WTC11 (cell line): ENCODE measurements at regions not wholly inside any gene's neighbourhood (a gene's known extent, or its start where the extent isn't known, plus 50 kb on each side); places are given as distances from the start of the nearest gene placed in this dataset.

Experiments
- ELF4 ChIP-seq: sonication (generic); formaldehyde crosslinking; IDR thresholded peaks from 2 replicates; pipeline ENCODE4 v1.8.1; 2022; ENCODE audit warnings: low read depth, mild to moderate bottlenecking, moderate library complexity, missing genetic modification reagents
- FOXJ3 ChIP-seq: sonication (generic); formaldehyde crosslinking; IDR thresholded peaks from 2 replicates; pipeline ENCODE4 v1.9.0; 2021; ENCODE audit warnings: missing genetic modification reagents, mild to moderate bottlenecking, borderline replicate concordance
- GABPB1 ChIP-seq: sonication (generic); formaldehyde crosslinking; IDR thresholded peaks from 2 replicates; pipeline ENCODE4 v1.8.1; 2023; ENCODE audit warnings: mild to moderate bottlenecking, missing genetic modification reagents
- JUN ChIP-seq: sonication (generic); formaldehyde crosslinking; IDR thresholded peaks from 2 replicates; pipeline ENCODE4 v1.8.0; 2023; ENCODE audit warnings: mild to moderate bottlenecking, missing genetic modification reagents
- TF ChIP-seq, protein P1 (sequence below): fragments of 200-600 bp; IDR thresholded peaks from 2 replicates; pipeline ENCODE4 v1.8.0; 2022; ENCODE audit warnings: antibody characterized with exemption
- TF ChIP-seq, protein P2 (sequence below): sonication (generic); formaldehyde crosslinking; IDR thresholded peaks from 2 replicates; pipeline ENCODE4 v1.8.0; 2022; ENCODE audit warnings: mild to moderate bottlenecking, missing genetic modification reagents
- TF ChIP-seq, protein P3 (sequence below): sonication (generic); formaldehyde crosslinking; IDR thresholded peaks from 2 replicates; pipeline ENCODE4 v1.8.1; 2023; ENCODE audit warnings: mild to moderate bottlenecking, missing genetic modification reagents, moderate library complexity
- TF ChIP-seq, protein P4 (sequence below): sonication (generic); formaldehyde crosslinking; IDR thresholded peaks from 2 replicates; pipeline ENCODE4 v1.8.0; 2022; ENCODE audit warnings: mild to moderate bottlenecking, missing genetic modification reagents
- TF ChIP-seq, protein P5 (sequence below): sonication (generic); formaldehyde crosslinking; IDR thresholded peaks from 2 replicates; pipeline ENCODE4 v1.8.1; 2023; ENCODE audit warnings: mild to moderate bottlenecking, missing genetic modification reagents, moderate library complexity
- TF ChIP-seq, protein P6 (sequence below): sonication (generic); formaldehyde crosslinking; IDR thresholded peaks from 2 replicates; pipeline ENCODE4 v1.8.1; 2023; ENCODE audit warnings: mild to moderate bottlenecking, moderate library complexity, missing genetic modification reagents
- TF ChIP-seq, protein P7 (sequence below): sonication (generic); formaldehyde crosslinking; IDR thresholded peaks from 2 replicates; pipeline ENCODE4 v1.8.0; 2022; ENCODE audit warnings: mild to moderate bottlenecking, missing genetic modification reagents
- TF ChIP-seq, protein P8 (sequence below): sonication (generic); formaldehyde crosslinking; IDR thresholded peaks from 2 replicates; pipeline ENCODE4 v1.8.0; 2023; ENCODE audit warnings: missing genetic modification reagents, mild to moderate bottlenecking, borderline replicate concordance

DNA sequence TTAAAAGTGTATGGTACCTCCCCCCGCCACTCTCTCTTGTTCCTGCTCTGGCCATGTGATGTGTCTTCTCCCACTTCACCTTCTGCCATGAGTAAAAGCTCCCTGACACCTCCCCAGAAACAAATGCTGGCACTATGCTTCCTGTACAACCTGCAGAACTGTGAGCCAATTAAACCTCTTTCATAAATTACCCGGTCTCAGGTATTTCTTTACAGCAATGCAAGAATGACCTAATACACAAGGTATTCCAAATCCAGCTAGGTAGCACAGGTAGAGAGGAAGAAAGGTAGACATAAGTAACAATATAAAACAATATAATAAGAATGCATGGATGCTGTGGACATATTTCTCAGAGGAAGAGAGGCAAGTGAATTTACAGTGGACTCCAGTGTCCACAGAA, 394.1 kb upstream of the ARID1B start:
- TF ChIP-seq, protein P1, sequence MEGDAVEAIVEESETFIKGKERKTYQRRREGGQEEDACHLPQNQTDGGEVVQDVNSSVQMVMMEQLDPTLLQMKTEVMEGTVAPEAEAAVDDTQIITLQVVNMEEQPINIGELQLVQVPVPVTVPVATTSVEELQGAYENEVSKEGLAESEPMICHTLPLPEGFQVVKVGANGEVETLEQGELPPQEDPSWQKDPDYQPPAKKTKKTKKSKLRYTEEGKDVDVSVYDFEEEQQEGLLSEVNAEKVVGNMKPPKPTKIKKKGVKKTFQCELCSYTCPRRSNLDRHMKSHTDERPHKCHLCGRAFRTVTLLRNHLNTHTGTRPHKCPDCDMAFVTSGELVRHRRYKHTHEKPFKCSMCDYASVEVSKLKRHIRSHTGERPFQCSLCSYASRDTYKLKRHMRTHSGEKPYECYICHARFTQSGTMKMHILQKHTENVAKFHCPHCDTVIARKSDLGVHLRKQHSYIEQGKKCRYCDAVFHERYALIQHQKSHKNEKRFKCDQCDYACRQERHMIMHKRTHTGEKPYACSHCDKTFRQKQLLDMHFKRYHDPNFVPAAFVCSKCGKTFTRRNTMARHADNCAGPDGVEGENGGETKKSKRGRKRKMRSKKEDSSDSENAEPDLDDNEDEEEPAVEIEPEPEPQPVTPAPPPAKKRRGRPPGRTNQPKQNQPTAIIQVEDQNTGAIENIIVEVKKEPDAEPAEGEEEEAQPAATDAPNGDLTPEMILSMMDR: no peak
- TF ChIP-seq, protein P2, sequence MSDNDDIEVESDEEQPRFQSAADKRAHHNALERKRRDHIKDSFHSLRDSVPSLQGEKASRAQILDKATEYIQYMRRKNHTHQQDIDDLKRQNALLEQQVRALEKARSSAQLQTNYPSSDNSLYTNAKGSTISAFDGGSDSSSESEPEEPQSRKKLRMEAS (CRISPR knock-in tag): no peak
- TF ChIP-seq ELF4 (no peak), FOXJ3 (CRISPR knock-in tag) (no peak), JUN (CRISPR knock-in tag) (no peak), GABPB1 (no peak)
- TF ChIP-seq, protein P3, sequence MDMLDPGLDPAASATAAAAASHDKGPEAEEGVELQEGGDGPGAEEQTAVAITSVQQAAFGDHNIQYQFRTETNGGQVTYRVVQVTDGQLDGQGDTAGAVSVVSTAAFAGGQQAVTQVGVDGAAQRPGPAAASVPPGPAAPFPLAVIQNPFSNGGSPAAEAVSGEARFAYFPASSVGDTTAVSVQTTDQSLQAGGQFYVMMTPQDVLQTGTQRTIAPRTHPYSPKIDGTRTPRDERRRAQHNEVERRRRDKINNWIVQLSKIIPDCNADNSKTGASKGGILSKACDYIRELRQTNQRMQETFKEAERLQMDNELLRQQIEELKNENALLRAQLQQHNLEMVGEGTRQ (CRISPR knock-in tag): no peak
- TF ChIP-seq, protein P4, sequence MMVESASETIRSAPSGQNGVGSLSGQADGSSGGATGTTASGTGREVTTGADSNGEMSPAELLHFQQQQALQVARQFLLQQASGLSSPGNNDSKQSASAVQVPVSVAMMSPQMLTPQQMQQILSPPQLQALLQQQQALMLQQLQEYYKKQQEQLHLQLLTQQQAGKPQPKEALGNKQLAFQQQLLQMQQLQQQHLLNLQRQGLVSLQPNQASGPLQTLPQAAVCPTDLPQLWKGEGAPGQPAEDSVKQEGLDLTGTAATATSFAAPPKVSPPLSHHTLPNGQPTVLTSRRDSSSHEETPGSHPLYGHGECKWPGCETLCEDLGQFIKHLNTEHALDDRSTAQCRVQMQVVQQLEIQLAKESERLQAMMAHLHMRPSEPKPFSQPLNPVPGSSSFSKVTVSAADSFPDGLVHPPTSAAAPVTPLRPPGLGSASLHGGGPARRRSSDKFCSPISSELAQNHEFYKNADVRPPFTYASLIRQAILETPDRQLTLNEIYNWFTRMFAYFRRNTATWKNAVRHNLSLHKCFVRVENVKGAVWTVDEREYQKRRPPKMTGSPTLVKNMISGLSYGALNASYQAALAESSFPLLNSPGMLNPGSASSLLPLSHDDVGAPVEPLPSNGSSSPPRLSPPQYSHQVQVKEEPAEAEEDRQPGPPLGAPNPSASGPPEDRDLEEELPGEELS: no peak
- TF ChIP-seq, protein P5, sequence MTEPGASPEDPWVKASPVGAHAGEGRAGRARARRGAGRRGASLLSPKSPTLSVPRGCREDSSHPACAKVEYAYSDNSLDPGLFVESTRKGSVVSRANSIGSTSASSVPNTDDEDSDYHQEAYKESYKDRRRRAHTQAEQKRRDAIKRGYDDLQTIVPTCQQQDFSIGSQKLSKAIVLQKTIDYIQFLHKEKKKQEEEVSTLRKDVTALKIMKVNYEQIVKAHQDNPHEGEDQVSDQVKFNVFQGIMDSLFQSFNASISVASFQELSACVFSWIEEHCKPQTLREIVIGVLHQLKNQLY (CRISPR knock-in tag): no peak
- TF ChIP-seq, protein P6, sequence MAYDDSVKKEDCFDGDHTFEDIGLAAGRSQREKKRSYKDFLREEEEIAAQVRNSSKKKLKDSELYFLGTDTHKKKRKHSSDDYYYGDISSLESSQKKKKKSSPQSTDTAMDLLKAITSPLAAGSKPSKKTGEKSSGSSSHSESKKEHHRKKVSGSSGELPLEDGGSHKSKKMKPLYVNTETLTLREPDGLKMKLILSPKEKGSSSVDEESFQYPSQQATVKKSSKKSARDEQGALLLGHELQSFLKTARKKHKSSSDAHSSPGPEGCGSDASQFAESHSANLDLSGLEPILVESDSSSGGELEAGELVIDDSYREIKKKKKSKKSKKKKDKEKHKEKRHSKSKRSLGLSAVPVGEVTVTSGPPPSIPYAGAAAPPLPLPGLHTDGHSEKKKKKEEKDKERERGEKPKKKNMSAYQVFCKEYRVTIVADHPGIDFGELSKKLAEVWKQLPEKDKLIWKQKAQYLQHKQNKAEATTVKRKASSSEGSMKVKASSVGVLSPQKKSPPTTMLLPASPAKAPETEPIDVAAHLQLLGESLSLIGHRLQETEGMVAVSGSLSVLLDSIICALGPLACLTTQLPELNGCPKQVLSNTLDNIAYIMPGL: no peak
- TF ChIP-seq, protein P7, sequence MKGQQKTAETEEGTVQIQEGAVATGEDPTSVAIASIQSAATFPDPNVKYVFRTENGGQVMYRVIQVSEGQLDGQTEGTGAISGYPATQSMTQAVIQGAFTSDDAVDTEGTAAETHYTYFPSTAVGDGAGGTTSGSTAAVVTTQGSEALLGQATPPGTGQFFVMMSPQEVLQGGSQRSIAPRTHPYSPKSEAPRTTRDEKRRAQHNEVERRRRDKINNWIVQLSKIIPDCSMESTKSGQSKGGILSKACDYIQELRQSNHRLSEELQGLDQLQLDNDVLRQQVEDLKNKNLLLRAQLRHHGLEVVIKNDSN (CRISPR knock-in tag): no peak
- TF ChIP-seq, protein P8, sequence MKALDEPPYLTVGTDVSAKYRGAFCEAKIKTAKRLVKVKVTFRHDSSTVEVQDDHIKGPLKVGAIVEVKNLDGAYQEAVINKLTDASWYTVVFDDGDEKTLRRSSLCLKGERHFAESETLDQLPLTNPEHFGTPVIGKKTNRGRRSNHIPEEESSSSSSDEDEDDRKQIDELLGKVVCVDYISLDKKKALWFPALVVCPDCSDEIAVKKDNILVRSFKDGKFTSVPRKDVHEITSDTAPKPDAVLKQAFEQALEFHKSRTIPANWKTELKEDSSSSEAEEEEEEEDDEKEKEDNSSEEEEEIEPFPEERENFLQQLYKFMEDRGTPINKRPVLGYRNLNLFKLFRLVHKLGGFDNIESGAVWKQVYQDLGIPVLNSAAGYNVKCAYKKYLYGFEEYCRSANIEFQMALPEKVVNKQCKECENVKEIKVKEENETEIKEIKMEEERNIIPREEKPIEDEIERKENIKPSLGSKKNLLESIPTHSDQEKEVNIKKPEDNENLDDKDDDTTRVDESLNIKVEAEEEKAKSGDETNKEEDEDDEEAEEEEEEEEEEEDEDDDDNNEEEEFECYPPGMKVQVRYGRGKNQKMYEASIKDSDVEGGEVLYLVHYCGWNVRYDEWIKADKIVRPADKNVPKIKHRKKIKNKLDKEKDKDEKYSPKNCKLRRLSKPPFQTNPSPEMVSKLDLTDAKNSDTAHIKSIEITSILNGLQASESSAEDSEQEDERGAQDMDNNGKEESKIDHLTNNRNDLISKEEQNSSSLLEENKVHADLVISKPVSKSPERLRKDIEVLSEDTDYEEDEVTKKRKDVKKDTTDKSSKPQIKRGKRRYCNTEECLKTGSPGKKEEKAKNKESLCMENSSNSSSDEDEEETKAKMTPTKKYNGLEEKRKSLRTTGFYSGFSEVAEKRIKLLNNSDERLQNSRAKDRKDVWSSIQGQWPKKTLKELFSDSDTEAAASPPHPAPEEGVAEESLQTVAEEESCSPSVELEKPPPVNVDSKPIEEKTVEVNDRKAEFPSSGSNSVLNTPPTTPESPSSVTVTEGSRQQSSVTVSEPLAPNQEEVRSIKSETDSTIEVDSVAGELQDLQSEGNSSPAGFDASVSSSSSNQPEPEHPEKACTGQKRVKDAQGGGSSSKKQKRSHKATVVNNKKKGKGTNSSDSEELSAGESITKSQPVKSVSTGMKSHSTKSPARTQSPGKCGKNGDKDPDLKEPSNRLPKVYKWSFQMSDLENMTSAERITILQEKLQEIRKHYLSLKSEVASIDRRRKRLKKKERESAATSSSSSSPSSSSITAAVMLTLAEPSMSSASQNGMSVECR: no peak
